GM21786 (cell line): ENCODE measurements at regions not wholly inside any gene's neighbourhood (a gene's known extent, or its start where the extent isn't known, plus 50 kb on each side); places are given as distances from the start of the nearest gene placed in this dataset.

Source experiments
- ATAC-seq: cut with Tn5 transposase; IDR thresholded peaks from one replicate; pipeline ENCODE4 v1.9.1; 2021; ENCODE audit not compliant: unreplicated experiment

DNA sequence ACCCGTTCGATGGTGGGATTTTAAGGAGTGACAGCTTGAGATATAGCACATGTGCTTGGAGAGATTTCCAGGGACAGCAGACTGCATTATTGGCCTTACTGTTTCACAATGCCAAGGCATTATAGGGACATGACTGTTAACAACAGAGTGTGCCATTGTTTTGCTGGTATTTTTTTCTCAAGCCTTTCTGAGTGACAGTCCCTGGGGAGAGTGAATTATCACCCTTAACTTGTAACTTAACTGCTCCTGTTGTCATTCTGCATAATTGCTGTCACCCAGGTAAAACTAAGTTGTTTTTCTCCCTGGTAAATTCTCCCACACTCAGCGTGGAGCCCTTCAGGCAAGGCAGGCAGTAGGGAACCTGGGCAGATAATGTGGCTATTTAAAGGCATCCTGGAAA is 989.2 kb upstream of the LCORL start:
- ATAC-seq = no peak

DNA sequence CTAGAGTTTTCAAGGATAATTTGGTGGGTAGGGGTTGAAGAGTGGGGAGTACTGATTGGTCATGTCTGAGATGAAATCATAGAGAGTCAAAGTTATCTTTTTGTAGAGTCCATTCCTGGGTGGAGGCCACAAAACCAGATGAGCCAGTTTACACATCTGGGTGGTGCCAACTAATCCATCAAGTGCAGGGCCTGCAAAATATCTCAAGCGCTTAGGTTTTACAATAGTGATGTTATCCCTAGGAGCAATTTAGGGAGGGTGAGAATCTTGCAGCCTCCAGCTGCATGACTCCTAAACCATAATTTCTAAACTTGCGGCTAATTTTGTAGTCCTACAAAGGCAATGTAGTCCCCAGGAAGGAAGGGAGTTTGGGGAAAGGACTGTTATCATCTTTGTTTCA is 988.3 kb upstream of the LCORL start:
- no peak for ATAC-seq

DNA sequence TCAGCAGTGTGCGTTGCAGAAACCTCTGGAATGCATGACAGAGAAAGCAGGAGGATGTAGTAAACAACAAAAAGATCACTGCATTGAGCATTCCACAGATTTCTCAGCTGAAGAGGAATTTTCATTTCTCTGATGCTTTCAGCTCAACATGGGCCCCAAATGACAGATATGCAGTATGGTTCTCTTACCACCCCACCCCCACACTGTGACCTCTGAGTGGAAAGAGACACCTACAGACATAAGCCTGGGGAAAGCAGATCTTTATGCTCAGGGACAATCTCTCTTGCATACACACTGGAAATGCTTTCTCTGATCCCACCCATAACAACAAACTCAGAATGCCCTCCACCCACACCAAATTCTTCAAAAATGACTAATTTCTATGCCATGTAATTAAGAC is 983.7 kb upstream of the LCORL start:
- no peak for ATAC-seq

DNA sequence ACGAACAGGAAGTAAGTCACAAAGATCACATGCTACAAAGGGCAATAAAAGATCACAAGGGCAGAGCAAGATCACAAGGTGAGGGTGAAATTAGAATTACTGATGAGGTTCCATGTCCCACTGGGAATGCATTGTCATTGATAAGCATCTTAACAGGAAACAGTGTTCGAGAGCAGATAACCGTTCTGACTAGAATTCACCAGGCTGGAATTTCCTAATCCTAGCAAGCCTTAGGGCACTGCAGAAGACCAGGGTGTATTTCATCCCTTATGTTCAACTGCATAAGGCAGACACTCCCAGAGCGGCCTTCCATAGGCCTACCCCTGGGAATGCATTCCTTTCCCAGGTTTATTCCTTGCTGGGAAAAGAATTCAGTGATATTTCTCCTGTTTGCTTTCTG is 980.6 kb upstream of the LCORL start:
- ATAC-seq = no peak

DNA sequence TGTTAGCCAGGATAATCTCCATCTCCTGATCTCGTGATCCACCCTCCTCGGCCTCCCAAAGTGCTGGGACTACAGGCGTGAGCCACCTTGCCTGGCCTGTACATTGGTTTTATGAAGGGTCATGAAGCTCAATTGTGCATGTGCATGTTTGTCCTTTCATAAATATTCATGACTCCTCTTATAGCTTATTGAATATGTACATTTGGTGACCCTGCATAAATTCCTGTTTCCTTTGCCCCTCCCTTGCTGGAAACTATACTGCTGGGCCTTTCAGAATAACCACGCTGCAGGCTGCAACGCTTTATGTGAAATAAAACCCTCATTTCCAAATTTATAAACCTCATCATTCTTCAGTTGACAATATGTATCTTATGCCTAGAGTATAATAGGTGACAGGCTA is 978.0 kb upstream of the LCORL start:
- ATAC-seq = no peak

DNA sequence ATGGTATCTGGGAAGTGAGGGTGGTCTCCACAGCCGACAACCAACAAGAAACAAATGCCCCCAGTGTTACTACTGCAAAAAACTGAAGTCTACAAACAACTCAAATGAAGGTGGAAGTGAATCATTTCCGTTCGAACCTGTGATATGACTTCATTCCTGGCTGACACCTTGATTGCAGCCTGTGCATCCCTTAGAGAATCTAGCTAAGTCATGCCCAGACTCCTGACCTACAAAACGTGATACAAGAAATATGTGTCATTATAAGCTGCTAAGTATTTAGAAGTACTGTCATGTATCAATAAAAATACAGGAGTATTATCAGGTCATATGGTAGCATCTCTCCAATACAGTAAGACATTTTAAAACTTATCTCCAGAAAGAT is 959.7 kb upstream of the LCORL start:
- ATAC-seq = no peak

DNA sequence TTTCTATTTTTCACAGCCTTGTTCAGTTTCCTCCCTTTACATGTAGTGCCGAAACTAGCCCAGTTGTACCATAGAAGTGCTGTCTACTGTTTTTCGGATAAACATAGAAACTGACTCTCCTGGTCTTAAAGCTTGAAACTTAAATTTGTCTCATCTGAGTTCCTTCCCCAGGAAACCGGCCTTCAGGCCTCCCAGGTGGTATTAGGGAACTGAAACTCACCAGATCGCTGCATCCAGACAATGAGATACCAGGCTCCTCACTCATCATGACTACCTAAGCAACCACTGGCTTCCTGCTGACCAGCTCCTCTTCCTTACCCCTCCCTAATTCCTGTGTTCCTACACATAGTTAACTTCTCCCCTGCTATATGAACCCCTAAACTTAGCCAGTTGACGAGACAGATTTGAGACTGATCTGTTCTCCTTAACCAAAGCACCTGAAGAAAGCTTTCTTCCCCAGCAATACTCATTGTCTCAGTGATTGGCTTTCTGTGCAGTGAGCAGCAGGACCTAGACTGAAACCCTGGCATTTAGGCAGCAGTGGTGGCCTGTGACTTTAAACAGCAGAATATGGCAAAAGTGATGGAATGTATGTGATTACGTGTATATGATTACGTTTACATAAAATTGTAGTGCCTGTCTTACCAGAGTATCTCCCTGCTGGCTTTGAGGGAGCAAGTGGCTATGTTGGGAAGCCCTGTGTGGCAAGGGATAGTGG is 959.1 kb upstream of the LCORL start:
- ATAC-seq = peak; percentile 96

DNA sequence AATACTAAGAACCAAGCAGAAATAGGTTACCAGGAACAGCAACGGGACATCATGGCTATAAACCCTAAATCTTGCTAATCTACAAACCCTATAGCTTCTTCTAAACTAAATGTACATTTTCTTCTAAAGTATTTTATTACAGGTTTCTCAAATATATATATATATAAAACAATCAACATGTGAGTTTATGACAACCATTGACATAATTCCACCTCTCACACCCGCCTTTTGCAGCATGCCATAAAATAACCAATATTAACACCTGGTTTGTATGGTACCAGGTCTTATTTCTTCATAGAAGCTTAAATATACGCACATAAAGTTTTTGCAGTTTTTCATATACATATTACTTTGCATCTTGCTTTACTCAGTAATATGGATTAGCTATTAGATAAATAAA is 955.3 kb upstream of the LCORL start:
- no peak for ATAC-seq

DNA sequence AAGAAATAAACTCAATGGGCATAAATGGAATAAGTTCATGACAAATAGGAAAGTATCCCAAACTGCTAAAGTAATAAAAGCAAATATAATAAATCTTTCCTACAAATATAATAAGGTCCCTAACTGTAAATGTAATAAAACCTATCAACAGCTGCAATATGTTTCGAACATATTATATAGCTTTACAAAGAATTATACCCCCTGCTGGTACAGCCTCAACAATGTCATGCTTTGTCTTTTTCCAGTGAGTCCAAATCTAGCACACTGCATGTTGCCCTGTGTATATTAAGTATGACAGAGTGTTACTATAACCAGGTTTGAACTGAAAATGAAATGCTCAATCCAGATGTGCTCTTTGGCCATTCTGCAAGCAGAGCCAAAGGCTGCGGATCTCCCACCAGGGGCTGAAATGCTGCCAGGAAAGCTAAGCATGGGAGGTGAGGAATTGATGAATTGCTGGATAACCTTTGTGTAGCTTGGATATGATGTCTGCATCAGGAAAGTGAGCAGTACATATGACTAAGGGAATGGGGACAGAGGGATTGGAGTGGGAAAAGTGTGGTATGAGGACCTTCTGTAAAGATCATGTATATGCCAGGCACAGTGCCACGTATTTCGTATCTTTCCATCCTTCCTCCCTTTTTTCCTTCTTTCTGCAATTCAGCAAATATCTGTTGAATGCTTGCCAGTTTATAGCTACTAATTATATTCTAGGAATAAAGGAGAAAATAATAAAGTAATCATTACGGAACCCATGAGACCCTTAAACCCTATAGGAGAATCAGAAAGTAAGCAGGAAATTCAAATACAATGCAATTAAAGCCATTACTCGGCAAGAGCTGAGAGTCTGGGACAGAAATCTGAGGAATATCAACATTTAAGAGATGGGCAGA is 954.6 kb upstream of the LCORL start:
- no peak for ATAC-seq

DNA sequence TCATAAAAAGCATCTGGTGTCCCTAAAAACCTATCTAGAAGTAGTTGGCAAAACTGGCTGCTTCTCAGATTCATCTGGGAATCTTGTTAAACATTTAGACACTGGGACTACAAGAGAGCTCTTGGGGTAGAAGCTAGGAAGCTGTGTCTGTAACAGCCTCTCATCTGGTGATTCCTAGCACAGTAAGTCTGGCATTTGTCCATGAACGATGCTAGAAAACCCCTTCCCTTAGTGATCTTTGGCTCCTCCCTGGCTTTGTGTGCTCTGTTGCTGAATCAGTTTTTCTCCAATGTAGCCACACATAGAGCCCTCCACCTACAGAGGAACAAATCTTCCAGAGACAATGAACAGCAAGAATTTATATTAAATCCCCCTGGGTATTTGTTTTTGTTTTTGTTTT is 951.7 kb upstream of the LCORL start:
- ATAC-seq = no peak

DNA sequence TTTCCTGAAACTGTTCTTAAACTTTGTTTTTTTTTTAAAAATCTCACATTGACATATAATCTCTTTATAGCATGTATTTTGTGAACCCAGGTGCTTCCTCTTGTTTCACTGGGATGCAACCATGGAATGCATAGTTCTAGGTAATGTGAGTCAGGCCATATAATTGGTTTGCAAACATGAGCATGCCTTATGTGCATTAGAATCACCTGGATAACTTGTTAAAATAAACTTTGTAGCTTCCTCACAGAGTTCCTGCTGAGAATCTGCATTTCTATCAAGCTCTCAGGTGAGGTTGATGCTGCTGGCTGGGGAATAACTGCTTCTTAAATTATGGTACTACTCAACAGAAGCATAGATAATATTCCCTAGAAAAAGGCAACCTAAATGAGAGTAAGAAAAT is 940.3 kb upstream of the LCORL start:
- no peak for ATAC-seq

DNA sequence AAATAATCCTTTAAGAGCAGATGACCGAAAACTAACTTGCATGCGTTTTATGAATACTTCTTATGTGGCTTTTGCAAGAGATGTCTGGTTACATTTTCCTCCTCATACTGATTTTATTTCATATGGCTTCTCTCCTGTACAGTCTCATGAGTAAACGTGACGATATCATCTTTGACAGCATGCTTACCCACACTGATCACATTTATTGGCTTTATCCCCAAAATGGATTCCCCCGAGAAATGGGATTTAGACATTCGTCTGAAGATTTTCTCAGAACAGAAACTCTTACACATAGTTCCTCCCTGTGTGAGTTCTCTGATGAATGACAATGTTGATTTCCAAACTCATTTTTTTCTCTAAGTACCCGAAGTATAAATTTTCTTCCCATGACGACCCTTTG is 939.7 kb upstream of the LCORL start:
- no peak for ATAC-seq

DNA sequence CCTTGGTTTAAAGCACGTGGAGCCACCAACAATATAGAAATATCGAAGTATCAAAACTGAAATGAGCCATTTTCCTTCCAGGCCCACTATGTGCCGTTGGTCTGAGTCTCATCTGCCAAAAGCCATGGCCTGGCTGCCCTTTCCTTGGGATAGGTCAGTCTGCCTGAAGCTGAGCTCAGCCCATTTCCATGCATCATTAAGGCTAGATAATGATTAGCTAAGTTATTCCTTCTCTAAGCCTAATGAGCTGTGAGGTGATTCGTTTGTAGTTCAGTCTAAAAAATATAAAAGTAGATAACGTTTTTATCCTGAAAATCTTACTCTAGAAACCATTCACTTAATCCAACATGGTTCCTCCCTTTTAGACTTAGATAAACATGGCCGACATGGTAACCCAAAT is 936.2 kb upstream of the LCORL start:
- no peak for ATAC-seq

DNA sequence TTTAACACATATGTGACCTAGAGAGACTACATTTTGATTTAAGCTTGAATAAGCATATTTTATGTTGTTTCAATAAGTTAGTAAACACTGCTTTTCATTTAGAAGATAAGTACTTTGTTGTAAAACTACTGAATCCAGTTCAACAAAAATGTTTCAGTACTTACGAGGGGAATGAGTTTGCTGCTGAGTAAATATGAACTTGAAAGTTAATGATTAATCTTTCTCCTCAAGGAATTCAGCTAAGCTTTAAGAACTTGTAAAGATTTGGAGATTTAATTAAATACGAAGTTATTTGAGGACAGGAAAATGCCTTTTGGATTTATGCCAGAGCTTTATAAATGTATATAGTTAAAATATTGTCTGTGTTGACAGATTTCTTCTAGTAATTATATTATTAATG is 933.0 kb upstream of the LCORL start:
- ATAC-seq = no peak

DNA sequence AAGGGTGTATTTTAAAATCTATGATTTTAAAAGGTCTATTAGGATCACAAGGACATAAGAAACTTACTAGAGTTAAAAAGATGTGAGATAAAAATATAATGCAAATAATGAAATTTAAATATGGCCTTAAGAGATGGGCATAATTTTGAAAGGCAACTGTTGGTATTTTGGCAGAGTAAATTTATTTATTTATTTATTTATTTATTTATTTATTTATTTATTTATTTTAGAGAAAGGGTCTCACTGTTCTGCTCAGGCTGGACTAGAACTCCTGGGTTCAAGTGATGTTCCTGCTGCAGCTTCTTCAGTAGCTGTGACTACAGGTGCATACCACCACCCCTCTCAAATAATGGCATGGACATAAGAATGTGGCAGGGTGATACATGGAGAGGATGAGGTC is 932.1 kb upstream of the LCORL start:
- ATAC-seq = no peak

DNA sequence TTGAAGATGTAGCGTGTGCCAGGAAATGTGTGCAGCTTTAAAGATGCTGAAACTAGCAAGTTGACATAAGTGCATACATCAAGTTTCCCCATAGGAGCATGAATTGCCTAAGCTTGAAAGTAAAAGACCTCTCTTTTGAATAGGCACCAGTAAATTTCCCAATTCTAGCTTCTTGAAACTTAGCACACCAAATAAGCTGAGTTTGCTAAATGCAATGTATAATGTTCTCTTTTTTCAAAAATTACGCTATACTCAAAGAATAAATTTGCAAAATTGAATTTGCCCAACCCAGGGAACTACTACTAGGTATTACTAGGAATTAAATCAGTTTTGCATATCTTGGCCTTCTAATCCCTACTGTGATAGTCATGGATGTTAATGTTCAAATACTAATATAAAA is 923.9 kb upstream of the LCORL start:
- no peak for ATAC-seq

DNA sequence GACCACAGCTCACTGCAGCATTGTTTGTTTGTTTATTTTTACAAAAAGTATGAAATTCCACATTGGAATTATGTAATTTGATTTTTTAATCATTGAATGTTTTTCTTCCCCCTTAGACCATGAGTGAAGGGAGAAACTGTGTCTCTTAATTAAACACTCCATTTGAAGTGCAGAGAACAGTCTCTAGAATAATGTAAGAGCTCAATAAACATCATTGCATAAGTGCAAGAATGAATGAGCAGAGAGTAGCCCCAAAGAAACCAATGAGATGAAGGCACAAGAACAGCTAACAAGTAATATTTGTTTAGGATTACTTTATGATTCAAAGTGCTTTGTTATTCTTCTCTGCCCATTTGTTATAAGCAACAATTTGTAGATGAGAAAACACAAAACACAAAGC is 921.3 kb upstream of the LCORL start:
- ATAC-seq = no peak

DNA sequence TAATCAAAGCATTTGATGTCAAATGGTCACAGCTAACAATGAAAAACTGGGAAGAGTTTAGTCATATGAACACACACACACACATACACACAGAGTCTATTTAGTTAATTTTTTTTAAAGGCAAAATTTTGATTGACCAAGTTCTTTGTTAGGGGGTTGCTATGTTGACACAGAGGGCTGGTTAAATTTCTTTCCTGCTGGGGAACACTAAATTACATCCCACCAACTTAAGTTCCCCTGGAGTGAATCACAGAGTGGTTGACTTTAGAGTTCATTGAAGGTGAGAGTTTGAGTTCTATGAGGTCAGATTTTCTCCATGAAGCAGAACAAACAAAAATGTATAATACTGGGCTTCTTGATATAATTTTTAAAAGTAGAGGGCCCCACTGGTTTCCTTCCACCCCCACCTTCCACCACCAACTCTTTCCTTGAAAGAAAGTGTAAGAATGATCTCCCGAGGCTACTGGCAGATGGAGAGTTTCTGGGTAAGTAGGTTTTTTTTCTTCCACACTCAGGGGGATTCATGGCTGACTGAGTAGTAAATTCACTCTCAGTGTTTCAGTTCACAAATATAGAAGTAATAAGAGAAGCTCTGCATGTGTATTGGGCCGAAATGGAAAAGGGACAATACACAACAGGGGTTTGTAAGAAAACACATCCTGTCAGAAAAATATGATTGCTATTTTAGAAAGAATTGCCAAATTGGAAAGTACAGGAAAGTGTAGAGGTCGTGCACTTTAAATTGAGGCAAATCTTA is 917.0 kb upstream of the LCORL start:
- no peak for ATAC-seq

DNA sequence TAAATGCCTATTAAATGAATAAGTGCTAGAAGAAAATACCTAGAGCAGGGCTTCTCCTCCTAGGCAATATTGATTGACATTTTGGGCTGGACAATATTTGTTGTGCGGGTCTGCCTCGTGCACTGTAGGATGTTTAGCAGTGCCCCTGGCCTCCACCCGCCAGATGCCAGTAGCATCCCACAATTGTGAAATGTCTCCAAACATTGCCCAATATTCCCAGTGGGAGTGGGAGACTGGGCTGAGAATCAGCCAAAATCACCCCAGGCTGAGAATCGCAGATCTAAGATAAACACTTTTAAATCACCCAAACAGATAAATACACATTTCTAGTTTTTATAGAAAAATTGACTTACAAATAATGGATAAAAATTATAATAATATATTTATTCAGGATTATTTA is 916.2 kb upstream of the LCORL start:
- no peak for ATAC-seq

DNA sequence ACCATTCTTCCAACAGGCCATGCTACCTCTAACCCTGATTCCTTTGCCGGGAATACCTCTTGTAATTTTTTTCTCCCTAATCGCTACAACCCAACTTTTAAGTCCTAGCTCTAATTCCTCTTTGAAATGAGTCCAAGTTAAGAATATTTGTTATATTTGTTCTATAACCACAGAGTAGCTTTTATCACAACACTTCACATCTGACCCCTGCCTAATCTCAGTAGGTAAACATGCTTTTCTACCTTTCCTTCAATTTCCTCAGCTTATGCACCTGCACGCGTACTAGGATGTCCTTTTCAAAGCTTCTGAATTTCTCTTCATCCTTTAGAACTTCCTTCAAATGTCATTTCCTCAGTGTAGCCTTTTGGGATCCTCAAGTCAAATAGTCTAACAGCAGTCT is 915.5 kb upstream of the LCORL start:
- no peak for ATAC-seq

DNA sequence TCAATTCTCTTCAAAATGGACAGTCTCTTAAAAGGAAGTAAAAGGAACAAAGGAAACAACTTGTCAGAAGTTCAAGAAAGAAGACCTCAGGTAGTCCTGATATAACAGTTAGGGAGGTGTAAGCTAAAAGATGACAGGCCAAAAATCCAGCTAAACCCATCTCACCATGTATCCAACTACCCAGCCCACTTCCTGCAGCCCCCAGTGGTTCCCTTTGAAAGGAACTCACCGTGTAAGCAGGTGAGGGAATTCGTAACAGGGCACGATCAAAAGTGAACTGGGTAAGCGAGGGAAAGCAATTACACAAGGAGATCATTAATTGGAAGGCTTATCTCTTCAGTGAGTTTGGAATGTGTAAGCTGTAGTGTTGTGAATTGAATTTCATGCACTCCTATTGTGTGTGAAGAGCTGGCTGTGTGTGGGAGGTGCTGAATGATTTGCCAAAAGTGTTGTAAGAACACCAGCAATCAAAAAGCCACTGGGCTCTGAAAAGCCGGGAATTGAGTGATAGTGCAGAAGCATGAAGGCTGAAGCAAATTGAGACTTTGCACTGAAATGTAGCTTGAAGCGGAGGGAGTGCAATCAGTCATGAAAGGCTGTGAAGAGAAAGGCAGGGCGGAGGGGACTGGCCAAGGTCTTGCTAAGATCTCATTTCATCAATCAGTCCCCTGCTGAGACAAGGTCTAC is 914.2 kb upstream of the LCORL start:
- no peak for ATAC-seq
